Muscle layer of colon (tissue), 2 donors: ENCODE measurements at regions not wholly inside any gene's neighbourhood (a gene's known extent, or its start where the extent isn't known, plus 50 kb on each side); places are given as distances from the start of the nearest gene placed in this dataset.

ENCODE experiments used
- H3K27ac ChIP-seq: one replicate; pipeline ENCODE4 v1.7.0; 2013; ENCODE audit warnings: low read depth, mild to moderate bottlenecking, low read length, moderate library complexity
- H3K27me3 ChIP-seq, 2 donors: one replicate each; pipeline ENCODE4 v1.7.0; 2013; ENCODE audit warnings: low read length in 2 of 2, mild to moderate bottlenecking in 2 of 2; ENCODE audit not compliant: insufficient read depth in 2 of 2, control insufficient read depth in 1 of 2
- H3K36me3 ChIP-seq: one replicate; pipeline ENCODE4 v1.7.0; 2013; ENCODE audit warnings: mild to moderate bottlenecking, low read length; ENCODE audit not compliant: insufficient read depth
- H3K4me1 ChIP-seq: one replicate; pipeline ENCODE4 v1.7.0; 2013; ENCODE audit warnings: mild to moderate bottlenecking, low read length; ENCODE audit not compliant: insufficient read depth
- H3K4me3 ChIP-seq, 2 donors: one replicate each; pipeline ENCODE4 v1.7.0; 2013; ENCODE audit warnings: low read length in 2 of 2, low read depth in 1 of 2, mild to moderate bottlenecking in 1 of 2, moderate library complexity in 1 of 2
- H3K9ac ChIP-seq: one replicate; pipeline ENCODE4 v1.7.0; 2013; ENCODE audit warnings: low read length
- H3K9me3 ChIP-seq: one replicate; pipeline ENCODE4 v1.7.0; 2013; ENCODE audit warnings: mild to moderate bottlenecking, low read length
- donor health status: abdominal sarcoma.
- donor health status: Adenocarcinoma of cecum.

- Histone ChIP-seq H3K4me3 (no peak overlapping the region), H3K27ac (no peak overlapping the region), H3K36me3 (no peaks in the 10 kb centered on the region), H3K9ac (no peak overlapping the region), H3K27me3 (peaks cover 0 to 5% of the 10 kb centered on the region in 2 donors), H3K4me1 (no peaks in the 10 kb centered on the region), H3K9me3 (no peaks in the 10 kb centered on the region)
Observed at GRCh38 chr17:33785281-33785680, 469.8 kb upstream of the CCL2 start.

- no peak overlapping the region for H3K27ac ChIP-seq
- H3K4me1 ChIP-seq: no peaks in the 10 kb centered on the region
- peaks cover 0 to 5% of the 10 kb centered on the region in 2 donors for H3K27me3 ChIP-seq
- no peak overlapping the region for H3K9ac ChIP-seq
- no peaks in the 10 kb centered on the region for H3K36me3 ChIP-seq
- H3K4me3 ChIP-seq: no peak overlapping the region
- no peaks in the 10 kb centered on the region for H3K9me3 ChIP-seq
Observed at GRCh38 chr17:33786478-33786877, 468.6 kb upstream of the CCL2 start.

- no peak overlapping the region for H3K9ac ChIP-seq
Observed at GRCh38 chr17:33789658-33790057, 465.4 kb upstream of the CCL2 start.

GRCh38 chr17:33797181-33797580 lies 457.9 kb upstream of the CCL2 start:
- no peak overlapping the region for H3K27ac ChIP-seq

More at GRCh38 chr17:33789658-33790057, 465.4 kb upstream of the CCL2 start:
- Histone ChIP-seq H3K4me3 (no peak overlapping the region), H3K4me1 (no peaks in the 10 kb centered on the region), H3K27ac (no peak overlapping the region), H3K36me3 (no peaks in the 10 kb centered on the region), H3K9me3 (no peaks in the 10 kb centered on the region), H3K27me3 (no peaks in the 10 kb centered on the region)

GRCh38 chr17:33798308-33798707 lies 456.8 kb upstream of the CCL2 start:
- Histone ChIP-seq H3K9ac (no peak overlapping the region), H3K27me3 (no peaks in the 10 kb centered on the region), H3K27ac (no peak overlapping the region), H3K36me3 (no peaks in the 10 kb centered on the region), H3K4me3 (no peak overlapping the region), H3K4me1 (no peaks in the 10 kb centered on the region), H3K9me3 (no peaks in the 10 kb centered on the region)

More at GRCh38 chr17:33797181-33797580, 457.9 kb upstream of the CCL2 start:
- Histone ChIP-seq H3K4me1 (no peaks in the 10 kb centered on the region), H3K9ac (no peak overlapping the region), H3K9me3 (no peaks in the 10 kb centered on the region), H3K4me3 (no peak overlapping the region), H3K27me3 (no peaks in the 10 kb centered on the region), H3K36me3 (no peaks in the 10 kb centered on the region)

GRCh38 chr17:33802349-33803198 lies 452.5 kb upstream of the CCL2 start:
- no peaks in the 10 kb centered on the region for H3K36me3 ChIP-seq

GRCh38 chr17:33803199-33803685 lies 451.8 kb upstream of the CCL2 start:
- Histone ChIP-seq H3K4me1 (no peaks in the 10 kb centered on the region), H3K4me3 (no peak overlapping the region), H3K36me3 (no peaks in the 10 kb centered on the region), H3K9ac (no peak overlapping the region), H3K9me3 (no peaks in the 10 kb centered on the region), H3K27me3 (no peaks in the 10 kb centered on the region), H3K27ac (no peak overlapping the region)

More at GRCh38 chr17:33802349-33803198, 452.5 kb upstream of the CCL2 start:
- Histone ChIP-seq H3K27me3 (no peaks in the 10 kb centered on the region), H3K27ac (no peak overlapping the region), H3K9me3 (no peaks in the 10 kb centered on the region), H3K9ac (no peak overlapping the region), H3K4me1 (no peaks in the 10 kb centered on the region), H3K4me3 (no peak overlapping the region)

GRCh38 chr17:33803686-33804085 lies 451.4 kb upstream of the CCL2 start:
- H3K27me3 ChIP-seq: no peaks in the 10 kb centered on the region
- no peak overlapping the region for H3K27ac ChIP-seq
- no peaks in the 10 kb centered on the region for H3K9me3 ChIP-seq
- H3K36me3 ChIP-seq: no peaks in the 10 kb centered on the region
- H3K9ac ChIP-seq: no peak overlapping the region
- no peaks in the 10 kb centered on the region for H3K4me1 ChIP-seq
- no peak overlapping the region for H3K4me3 ChIP-seq

- Histone ChIP-seq H3K4me3 (no peak overlapping the region), H3K36me3 (no peaks in the 10 kb centered on the region), H3K9me3 (no peaks in the 10 kb centered on the region), H3K27ac (no peak overlapping the region), H3K9ac (no peak overlapping the region), H3K4me1 (no peaks in the 10 kb centered on the region), H3K27me3 (no peaks in the 10 kb centered on the region)
Observed at GRCh38 chr17:33804401-33804800, 450.7 kb upstream of the CCL2 start.

- no peak overlapping the region for H3K9ac ChIP-seq
- H3K36me3 ChIP-seq: no peaks in the 10 kb centered on the region
- H3K4me3 ChIP-seq: no peak overlapping the region
- H3K4me1 ChIP-seq: no peaks in the 10 kb centered on the region
- no peaks in the 10 kb centered on the region for H3K27me3 ChIP-seq
- no peaks in the 10 kb centered on the region for H3K9me3 ChIP-seq
- H3K27ac ChIP-seq: no peak overlapping the region
Observed at GRCh38 chr17:33806631-33807030, 448.5 kb upstream of the CCL2 start.

GRCh38 chr17:33809748-33810147 lies 445.3 kb upstream of the CCL2 start:
- Histone ChIP-seq H3K9ac (no peak overlapping the region), H3K4me1 (no peaks in the 10 kb centered on the region), H3K36me3 (no peaks in the 10 kb centered on the region), H3K4me3 (no peak overlapping the region), H3K27ac (no peak overlapping the region), H3K9me3 (no peaks in the 10 kb centered on the region), H3K27me3 (no peaks in the 10 kb centered on the region)
